Right lung (tissue), 2 donors: ENCODE measurements at regions not wholly inside any gene's neighbourhood (a gene's known extent, or its start where the extent isn't known, plus 50 kb on each side); places are given as distances from the start of the nearest gene placed in this dataset.
"Not testable (repeated sequence)": the region's sequence is repeated elsewhere in the genome, so short reads cannot be mapped to it uniquely, and the experiment has no call there.

Experiments used
- DNase-seq, 2 donors: peaks; one replicate each; pipeline ENCODE4 v3.0.0-alpha.2; 2013

DNA sequence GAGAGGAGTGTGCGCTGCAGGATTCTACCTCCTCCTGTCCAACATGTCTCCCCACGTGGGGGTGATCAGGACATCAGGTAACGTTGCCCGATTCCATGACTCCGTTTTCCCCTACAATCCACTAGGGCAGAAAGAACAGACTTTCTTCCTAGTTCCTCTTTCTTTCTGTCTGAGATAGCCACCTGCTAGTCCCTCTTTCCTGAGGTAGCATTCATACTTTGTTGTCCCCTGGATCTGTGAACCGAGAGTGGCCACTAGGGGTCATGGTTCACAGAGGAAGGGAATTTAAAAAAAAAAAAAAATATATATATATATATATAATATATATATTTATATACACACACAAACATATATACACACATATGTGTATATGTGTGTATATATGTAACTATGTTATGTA is 210.0 kb upstream of the ZNF521 start:
- DNase-seq: no peak

DNA sequence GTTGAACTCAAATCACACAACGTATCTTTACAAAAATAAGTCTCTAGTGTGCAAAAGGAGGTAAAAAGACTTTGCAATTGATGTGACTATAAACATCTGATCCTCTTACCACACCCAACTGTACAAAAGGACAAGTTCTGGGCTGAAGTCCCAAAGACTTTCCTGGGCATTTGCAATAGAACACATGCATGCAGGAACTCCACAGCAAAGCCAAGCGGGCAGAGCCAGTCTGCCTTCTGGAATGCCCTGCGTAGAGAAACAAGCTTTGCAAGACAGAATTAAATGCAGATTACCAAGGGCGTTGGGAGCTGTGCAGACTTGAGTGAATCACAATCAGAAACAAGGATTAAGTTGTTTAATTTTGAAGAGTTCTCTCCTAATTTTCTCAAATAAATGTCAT is 208.4 kb upstream of the ZNF521 start:
- no peak for DNase-seq

DNA sequence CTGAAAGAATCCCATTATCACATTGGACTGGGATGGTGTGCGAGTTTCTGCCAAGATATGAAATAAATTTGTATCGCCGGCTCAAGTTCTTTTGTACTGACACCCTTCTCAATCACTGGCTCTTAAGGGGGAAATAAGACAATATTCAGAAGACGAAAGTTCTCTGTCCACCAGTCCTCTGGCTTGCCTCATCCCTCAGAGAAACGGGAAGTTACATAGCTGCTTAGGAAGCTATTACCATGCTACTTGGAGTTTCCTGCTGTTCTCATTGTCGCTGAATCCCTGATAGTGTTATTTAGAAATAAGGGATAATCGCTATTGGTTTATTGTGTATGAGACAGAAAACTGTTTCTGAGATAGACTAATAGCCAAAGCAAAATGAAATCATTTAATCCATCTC is 205.0 kb upstream of the ZNF521 start:
- peak in 1 of 2 donors; percentile 14 for DNase-seq

DNA sequence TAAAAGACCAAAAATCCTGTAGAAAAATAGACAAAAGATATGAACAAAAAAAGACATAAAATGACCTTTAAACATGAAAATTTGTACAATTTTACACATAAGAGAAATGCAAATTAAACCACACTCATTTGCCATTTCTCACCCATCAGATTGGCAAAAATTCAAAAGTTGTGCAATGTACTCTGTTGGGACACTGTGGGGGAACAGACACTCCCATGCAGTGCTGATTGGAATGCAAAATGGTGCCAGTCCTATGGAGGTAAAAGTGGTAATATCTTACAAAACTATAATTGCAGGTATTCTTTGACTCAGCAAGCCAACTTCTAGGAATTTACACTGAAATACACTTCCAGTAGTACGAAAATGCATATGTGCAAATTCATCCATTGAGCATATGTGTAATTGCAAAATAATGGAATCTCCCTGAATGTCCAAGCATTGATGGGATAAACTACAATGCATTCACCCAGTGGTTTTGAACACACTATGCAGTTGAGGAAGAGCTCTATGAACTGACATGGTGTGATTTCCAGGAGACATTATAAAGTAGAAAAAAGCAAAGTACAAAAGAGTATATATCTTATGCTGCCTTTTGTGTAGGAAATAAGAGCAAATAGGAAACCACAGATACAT is 201.8 kb upstream of the ZNF521 start:
- no peak for DNase-seq

DNA sequence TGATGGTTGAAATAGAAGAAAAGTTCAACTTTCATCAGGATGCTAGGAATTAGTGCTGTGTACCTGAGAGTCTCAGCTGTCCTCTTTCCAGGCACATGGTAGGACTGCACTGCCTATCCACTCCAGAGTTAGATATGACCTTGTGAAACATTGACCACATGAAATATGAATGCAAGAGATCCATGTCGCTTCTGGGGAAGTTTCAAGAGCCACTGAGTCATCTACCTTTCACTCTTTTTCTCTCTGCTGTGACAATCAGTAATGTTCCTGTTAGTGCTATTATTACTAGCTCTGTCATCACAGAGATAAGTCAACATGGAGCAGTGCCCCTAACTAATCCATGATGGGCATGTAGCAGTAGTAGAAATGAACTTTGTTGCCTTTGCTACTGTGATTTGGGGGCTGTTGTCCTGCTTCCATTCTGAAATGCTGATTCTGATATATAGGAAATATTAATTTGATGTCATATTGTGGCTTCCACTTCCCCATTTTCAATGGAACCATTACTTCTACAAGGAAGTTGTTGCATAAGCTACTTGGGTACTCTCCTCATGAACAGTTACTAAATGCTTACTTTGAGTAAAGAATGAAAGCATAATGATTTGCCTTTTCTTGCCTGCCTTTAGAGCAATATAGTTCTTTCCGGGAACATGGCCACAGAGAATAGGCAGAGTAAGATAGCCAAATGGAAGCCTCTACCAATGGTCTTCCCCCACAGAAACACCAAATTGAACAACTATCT is 192.8 kb upstream of the ZNF521 start:
- no peak for DNase-seq

DNA sequence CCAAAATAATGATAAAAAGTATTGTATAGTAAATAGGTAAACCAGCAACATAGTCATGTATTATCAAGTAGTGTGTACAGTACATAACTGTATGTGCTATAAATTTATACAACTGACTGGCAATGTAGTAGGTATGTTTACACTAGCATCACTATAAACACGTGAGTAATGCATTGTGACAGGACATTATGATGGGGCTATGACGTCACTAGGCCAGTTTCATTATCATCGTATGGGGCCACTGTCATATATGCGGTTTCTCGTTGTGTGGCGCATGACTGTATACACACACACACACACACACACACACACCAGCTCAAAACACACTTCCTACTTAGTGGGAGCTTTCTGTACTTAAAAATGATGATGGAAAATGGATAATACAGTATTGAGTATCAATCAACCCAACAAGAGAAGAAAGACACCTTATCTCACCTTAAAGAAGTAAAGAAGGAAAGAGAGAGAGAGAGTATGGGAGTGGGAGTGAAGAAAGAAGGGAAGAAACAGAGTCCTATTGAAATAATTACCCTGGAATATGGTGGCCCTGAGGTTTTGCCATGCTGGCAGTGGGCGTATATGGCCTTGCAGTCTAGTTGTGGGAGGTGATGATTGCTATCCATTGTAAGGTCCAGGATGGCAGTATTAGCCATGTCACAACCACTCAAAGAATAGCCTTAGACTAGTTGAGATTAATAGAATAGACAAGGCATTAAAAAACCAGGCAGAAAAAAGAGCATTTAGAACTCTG is 186.4 kb upstream of the ZNF521 start:
- DNase-seq: no peak

DNA sequence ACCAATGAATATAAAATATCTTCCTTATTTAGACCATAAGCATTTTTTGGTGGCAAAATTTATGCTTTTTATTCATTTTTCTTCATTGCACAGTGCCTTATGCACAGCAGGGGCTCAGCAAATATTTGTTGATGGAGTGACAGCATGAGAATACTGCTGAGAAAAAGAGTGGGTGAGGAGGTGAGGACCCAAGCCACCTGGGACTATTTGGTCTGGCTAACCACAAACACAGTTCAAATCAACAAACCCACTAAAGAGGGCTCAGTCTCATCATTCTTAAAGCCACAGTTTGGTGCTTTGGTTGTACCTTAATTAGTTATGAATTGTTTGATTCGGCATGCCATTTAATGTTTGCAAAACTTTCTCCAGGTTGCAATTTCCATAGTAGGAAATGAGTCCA is 183.5 kb upstream of the ZNF521 start:
- DNase-seq: no peak

DNA sequence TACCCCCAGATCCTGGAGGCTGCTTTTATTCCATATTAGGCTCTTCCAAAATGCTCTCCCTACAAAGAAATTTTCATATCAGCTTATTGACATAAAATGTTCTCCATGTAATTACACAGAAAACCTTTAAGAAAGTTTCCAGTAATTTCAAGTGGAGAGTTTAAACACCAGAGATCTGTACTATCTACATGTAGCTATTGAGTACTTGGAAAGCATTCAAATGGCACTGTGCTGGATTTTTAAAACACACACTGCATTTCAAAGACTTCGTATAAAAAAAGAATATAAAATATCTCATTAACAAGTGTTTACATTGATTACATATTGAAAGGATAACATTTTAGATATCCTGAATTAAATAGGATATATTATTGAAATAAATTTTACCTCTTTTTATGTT is 182.4 kb upstream of the ZNF521 start:
- peak in 1 of 2 donors; percentile 10 for DNase-seq

DNA sequence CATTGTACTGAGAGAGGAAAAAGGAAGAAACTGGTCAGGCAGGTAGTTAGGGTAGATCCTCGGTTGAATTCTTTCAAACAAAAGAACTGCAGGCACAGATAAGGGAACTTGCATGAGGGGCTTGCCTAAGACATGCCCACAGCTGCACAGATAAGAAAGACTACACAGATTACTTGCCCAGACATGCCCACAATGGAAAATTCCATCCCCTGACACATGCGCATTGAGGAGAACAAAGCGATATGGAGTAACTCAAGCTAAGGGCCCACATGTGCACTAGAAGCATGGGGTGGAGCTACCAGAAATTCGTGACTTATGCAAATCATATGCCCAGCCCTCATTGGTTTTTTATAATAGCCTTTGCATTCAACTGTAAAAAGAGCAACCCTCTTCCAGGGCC is 181.3 kb upstream of the ZNF521 start:
- no peak for DNase-seq

DNA sequence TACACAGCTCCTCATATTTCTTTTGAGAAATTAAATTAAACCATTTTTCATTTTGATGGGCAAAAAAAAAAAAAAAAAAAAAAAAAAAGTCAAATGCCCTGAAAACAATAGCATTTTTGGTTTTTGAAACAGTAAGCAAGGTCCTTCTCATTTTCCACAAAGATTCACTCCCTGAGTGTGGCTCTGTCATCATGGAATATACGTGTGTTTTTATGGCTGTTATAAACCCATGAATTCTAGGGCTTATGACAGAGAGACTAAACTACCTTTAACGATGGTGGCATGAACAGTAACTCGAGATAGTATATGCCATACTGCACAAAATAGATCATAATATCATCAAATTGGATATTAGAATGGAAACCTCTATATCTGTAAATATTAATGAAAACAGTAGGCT is 179.2 kb upstream of the ZNF521 start:
- no peak for DNase-seq

DNA sequence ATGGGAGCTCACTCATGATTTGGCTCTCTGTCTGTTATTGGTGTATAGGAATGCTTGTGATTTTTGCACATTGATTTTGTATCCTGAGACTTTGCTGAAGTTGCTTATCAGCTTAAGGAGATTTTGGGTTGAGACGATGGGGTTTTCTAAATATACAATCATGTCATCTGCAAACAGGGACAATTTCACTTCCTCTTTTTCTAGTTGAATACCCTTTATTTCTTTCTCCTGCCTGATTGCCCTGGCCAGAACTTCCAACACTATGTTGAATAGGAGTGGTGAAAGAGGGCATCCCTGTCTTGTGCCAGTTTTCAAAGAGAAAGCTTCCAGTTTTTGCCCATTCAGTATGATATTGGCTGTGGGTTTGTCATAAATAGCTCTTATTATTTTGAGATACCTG is 173.8 kb upstream of the ZNF521 start:
- not testable (repeated sequence) for DNase-seq

DNA sequence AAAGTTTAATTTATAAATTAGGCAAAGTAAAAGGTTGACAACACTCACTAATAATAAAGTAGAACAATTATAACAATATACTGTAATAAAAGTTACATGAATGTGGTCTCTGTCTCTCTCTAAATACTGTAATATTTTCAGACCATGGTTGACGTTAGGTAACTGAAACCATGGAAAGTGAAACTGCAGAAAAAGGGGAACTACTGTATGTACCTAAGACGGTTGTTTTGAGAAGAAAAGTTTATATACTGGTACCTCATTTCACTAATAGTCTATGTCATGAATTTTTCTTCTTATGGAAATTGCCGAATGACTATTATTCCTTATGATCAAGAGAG is 166.7 kb upstream of the ZNF521 start:
- DNase-seq: no peak

DNA sequence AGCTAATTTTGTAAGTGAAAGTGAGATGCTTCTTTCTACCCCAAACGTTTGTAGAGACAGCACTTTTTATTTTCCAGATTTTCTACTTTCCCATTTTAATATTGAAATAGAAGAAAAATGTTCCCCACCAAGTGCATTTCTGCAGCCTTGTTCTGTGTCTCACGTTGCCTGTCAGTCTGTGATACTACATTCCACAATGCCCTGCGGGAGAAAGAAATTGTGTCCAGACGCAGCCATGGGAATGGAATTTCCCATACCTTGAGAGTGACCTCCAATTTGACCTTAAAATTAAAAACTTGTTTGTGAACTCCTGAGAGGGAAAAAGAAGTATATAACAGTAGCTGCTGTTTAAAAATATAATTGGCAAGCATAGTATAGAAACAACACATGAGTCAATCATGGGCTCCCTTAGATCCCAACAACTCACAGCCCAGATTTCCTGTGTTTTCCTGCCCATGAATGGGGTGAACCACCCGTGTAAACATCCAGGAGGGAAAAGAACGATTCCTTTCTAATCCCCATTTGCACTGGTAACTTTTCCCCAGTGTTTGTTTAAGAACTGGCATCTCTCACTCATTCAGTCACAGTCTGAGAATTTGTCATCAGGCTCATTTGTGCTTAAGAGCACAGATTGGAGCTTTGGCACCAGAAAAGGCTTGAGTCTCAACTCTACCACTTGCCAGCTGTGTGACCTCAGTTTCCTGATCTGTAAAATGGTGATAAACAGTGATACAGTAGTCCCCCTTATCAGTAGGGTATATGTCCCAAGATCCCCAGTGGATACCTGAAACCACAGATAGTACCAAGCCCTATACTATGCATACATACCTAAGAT is 166.1 kb upstream of the ZNF521 start:
- no peak for DNase-seq

DNA sequence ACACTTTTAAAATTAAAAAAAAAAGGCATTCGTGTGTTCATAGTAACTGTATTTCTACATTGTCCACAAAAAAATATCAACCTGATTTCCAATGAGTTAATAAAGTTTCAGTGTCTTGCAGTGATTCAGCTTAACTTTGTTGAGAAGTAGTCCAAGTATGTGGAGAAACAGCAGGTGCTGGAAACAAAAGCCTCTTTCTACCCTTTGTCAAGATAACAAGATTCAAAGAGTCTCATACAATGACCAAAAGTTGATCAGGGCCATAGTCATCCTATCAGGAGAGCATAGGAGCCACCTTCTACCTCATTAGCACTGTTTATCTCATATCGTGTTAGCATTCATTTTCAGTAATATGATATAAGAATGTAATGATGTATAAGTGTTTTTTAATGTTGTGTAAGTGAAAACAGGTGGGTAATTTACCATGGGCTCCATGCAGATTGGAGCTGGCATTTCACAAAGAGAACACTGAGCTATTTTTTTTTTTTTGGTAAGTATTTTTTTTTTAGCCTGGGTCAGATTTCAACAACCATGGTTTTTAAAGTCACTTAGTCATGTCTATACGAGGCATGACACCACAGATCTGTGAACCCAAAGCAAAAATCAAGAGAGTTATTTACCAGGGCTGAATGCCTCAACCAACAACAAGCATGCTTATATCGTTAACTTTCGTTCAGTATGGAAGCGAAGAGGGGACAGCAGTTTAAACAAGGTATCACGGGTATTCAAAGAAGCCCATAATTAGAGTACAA is 165.0 kb upstream of the ZNF521 start:
- DNase-seq: no peak

DNA sequence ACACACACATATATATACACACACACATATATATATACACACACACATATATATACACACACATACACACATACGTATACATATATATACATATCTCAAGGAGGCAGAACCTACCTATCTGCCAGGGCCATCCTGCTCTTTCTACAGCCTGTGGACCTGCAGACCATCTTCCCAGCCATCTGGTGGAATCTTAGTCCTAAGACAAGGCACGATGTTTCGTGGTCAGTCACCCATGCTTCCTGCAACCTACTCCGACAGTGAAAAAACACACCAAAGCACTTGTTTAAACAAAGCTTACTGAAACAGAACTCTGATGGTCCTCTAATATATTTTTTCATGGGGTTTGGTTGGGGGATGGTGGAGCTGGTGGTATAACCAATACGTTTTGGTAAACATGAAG is 164.2 kb upstream of the ZNF521 start:
- no peak for DNase-seq

DNA sequence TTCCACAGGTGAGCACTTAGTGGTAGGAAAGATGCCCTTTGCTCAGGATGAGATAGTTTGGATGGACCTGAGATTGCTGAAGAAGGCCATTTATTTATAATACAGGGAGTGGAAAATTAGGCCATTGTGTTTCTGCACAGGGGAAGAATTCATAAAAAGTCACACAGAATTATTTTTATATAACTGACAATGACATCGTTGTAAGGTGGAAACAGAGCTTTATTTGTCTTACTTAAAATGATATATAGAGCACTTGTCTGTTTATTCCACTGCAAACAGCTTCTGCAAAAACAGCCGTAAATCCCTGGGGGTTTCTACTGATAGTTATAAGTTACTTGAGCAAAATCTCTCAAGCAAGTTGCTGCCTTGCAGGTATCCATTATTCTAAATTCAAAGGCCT is 158.1 kb upstream of the ZNF521 start:
- no peak for DNase-seq

DNA sequence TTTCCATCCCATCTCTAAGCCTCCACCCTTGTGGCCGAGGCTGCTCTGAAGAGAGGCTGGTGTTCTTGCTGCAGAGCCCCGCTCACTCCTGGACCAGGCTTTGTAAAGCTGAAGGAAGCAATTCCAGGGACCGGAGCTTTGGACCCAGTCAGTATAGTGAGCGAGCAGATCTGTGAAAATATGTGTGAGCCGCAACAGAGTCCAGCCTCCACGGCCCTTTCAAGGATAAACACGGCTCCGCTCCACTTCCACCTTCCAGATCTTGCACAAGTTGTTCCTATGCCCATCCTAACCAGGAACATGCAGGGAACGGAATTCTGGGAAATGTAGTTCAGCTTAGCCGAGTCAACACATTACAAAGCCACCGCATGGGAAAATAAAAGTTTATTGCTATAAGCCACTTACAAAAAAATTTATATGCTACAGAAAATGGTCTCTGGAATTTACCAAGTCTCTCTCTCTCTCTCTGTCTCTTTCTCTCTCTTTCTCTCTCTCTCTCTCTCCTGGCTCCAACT is 151.7 kb upstream of the ZNF521 start:
- DNase-seq: peak; percentile 60 to 66

DNA sequence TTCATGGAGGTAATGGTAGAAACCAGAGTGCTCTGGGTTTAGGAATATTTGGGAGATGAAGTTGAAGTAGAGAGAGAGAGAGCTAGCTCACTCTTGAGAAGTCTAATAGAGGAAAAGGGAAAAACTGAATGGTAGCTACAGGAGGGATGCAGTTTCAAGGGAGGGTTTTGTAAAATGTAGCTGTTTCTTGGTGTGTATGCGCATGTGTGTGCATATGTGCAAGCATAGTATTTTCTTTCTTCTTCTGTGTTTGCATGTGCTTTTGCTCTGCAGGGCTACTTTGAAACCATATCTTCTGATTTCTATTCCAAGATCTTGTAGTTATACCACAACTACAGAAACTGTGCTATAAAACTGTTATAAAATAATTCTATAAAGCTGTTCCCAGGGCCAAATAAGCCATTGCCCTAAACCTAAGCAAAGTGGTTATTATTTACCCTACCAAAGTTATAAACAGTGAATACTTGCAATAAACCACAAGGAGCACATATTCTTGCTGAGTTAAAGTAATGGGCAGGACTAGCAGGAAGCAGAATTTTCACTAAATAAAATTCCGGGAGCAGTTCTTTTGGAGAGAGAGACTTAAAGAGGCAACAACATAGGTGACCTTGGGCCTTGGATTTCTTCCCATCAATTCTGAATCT is 145.3 kb upstream of the ZNF521 start:
- DNase-seq: no peak

DNA sequence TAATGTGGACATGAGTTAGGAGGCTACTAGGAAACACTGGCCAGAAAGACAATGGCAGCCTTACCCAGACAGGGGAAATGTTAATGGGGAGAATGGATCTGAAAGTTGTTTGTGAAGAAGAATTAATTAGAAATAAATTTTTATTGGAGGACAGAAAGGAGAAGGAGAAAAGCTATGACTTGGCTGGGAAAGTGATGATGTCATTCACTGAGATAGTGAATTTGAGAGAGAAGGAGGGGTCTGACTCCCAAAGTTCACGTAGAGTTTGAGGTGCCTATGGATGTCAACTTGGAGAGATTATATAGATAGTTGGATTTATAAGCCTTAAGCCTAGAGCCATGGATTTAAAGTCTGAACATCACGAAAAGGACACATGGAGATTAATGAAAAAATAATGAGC is 144.6 kb upstream of the ZNF521 start:
- no peak for DNase-seq

DNA sequence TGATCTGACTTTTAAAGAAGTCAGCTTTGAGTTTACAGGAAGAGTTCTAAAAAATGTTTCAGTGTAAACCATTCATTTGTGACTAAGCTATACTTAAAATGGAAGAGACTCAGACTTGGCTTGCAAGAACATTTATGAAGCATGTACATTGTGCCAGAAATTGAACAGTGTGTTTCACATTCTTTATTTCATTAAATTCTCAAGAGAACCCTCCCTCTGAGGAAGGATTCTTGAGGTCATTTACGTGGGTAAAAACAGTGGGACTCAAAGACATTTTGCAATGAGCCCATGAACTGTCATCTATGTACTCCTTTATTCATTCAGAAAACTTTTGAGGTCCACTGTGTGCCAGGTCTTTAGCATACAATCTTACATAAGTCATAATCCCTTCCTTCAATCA is 143.6 kb upstream of the ZNF521 start:
- no peak for DNase-seq

DNA sequence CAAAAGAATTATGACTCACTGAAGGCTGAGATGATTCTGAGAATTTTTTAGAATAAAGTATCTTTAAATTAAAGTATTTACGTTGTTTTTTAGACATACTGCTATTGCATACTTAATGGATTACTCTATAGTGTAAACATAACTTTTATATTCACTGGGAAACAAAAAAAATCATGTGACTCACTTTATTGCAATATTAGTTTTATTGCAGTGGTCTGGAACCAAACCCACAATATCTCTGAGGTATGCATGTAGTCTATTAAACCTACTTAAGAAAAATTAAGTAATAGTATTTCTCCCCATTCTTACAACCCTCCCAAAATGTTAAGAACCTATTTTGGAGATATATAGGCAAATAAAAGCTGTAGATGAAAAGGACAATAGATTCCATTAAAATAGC is 142.9 kb upstream of the ZNF521 start:
- DNase-seq: no peak
